ENCODE measurements at regions not wholly inside any gene's neighbourhood (a gene's known extent, or its start where the extent isn't known, plus 50 kb on each side); places are given as distances from the start of the nearest gene placed in this dataset.

- DNase-seq (ENCODE audit: low read depth in 1 of 2, low spot score in 2 of 2), result no peak
- no peak overlapping the region for H3K56ac ChIP-seq (replicated peaks; ENCODE audit: insufficient read length, low read depth, low read length)
- H3K23me2 ChIP-seq (ENCODE audit: low read depth, low read length), result no peaks in the 10 kb centered on the region
- no peak overlapping the region for H2BK5ac ChIP-seq (ENCODE audit: low read depth, low read length)
- no peaks in the 10 kb centered on the region for H3K79me1 ChIP-seq (ENCODE audit: low read depth, low read length)
- H4K91ac ChIP-seq (replicated peaks; ENCODE audit: insufficient read length, low read length), result no peak overlapping the region
- H3K4me1 ChIP-seq (replicated peaks in 1 of 4; ENCODE audit: control insufficient read depth in 3 of 4, insufficient read depth in 4 of 4, low read length in 3 of 4), result no peaks in the 10 kb centered on the region; a peak in 1 of 7 replicates
- POLR2A ChIA-PET (ENCODE audit: partially characterized antibody), result no interaction called here
- no peak overlapping the region for H2BK20ac ChIP-seq (ENCODE audit: low read length)
- no peaks in the 10 kb centered on the region for H4K20me1 ChIP-seq (replicated peaks in 1 of 2; ENCODE audit: control insufficient read depth in 1 of 2, insufficient read depth in 2 of 2, low read length in 2 of 2)
- H3K14ac ChIP-seq (ENCODE audit: insufficient read length), result no peak overlapping the region
- H4K8ac ChIP-seq (ENCODE audit: extremely low read depth, insufficient read depth, low read length), result no peak overlapping the region
- H2AK5ac ChIP-seq (ENCODE audit: low read depth, low read length), result no peak overlapping the region
- no peaks in the 10 kb centered on the region for H3K36me3 ChIP-seq (ENCODE audit: control insufficient read depth in 2 of 4, insufficient read depth in 4 of 4, low read length in 3 of 4)
- H3K79me2 ChIP-seq (ENCODE audit: control insufficient read depth in 1 of 2, insufficient read depth in 2 of 2, low read length in 2 of 2), result no peaks in the 10 kb centered on the region
- WGBS, 2 experiments (ENCODE audit: extremely low coverage in 1 of 2, insufficient coverage in 1 of 2, insufficient read length in 1 of 2, insufficient replicate concordance in 2 of 2, low coverage in 1 of 2, low lambda C conversion rate in 2 of 2, missing lambda C conversion rate in 1 of 2), result 85% methylated on average over 4 of the region's 4 CpGs; no CpG with 5 or more reads in 1 of the 2 experiments
- no peaks in the 10 kb centered on the region for H3K27me3 ChIP-seq (replicated peaks in 1 of 4; ENCODE audit: control insufficient read depth in 3 of 4, extremely low read depth in 1 of 4, insufficient read depth in 3 of 4, low read length in 3 of 4)
- H4K5ac ChIP-seq (ENCODE audit: insufficient read length, low read depth, low read length), result no peak overlapping the region
- no peak overlapping the region for H3K23ac ChIP-seq (ENCODE audit: insufficient read length)
- no peak overlapping the region for H2AFZ ChIP-seq (ENCODE audit: low read length)
- no peak overlapping the region for H2BK15ac ChIP-seq (ENCODE audit: low read length)
- no peak overlapping the region for H2BK12ac ChIP-seq (ENCODE audit: low read depth, low read length)
- CTCF ChIA-PET (ENCODE audit: partially characterized antibody), result interaction anchor here (0.7 to 6.2 kb wide), 43 partner anchors 8 to 606 kb away, joined by 3 to 43 read pairs (median 4); partner anchors contain the start of genes ELL2 and RHOBTB3
- H3K9me3 ChIP-seq (ENCODE audit: insufficient read depth in 2 of 2, low read depth in 1 of 2, low read length in 1 of 2), result no peaks in the 10 kb centered on the region
- no peak overlapping the region for H3K4ac ChIP-seq (replicated peaks; ENCODE audit: insufficient read length, low read depth, low read length)
- H3K4me3 ChIP-seq (ENCODE audit: extremely low read depth in 1 of 4, insufficient read depth in 2 of 4, low read depth in 3 of 4, low read length in 4 of 4), result no peak overlapping the region
- TF ChIP-seq KDM5A (IDR thresholded peaks at IDR 0.05; ENCODE audit: low read length), result no peak
- no peak for TF ChIP-seq BCL11A (IDR thresholded peaks at IDR 0.05; ENCODE audit: low read depth in 2 of 2, low read length in 2 of 2)
- TF ChIP-seq TEAD4 (IDR thresholded peaks at IDR 0.05; ENCODE audit: low read depth, low read length), result peak; percentile 38; the same call in 1 of the 2 replicates
- no peak overlapping the region for H3K4me2 ChIP-seq (ENCODE audit: insufficient read depth in 1 of 2, low read depth in 2 of 2, low read length in 2 of 2)
- H3K9ac ChIP-seq (replicated peaks in 1 of 4; ENCODE audit: extremely low read depth in 1 of 4, low read depth in 3 of 4, low read length in 3 of 4), result peak overlapping the region in 1 of 4 experiments; percentile 22; a peak in 1 of 7 replicates
- no peak overlapping the region for H2BK120ac ChIP-seq (replicated peaks; ENCODE audit: low read depth, low read length)
- no peak for FAIRE-seq
- H3K27ac ChIP-seq (ENCODE audit: low read depth, low read length), result no peak overlapping the region
- H3K18ac ChIP-seq (ENCODE audit: extremely low read depth, low read length), result no peak overlapping the region
Observed at GRCh38 chr5:96337048-96337781, 95.8 kb downstream of the PCSK1 start.

All from H1 (cell line).